ENCODE measurements at regions not wholly inside any gene's neighbourhood (a gene's known extent, or its start where the extent isn't known, plus 50 kb on each side); places are given as distances from the start of the nearest gene placed in this dataset.

GRCh38 chr2:39517102-39517436 is 80.0 kb upstream of the MAP4K3 start:
- TF ChIP-seq POLR2AphosphoS5 (IDR thresholded peaks at IDR 0.05; ENCODE audit: borderline replicate concordance, low read depth, low read length) (no peak), EZH2 (IDR thresholded peaks at IDR 0.05) (no peak), FOXP2 (optimal IDR thresholded peaks at IDR 0.05; ENCODE audit: control extremely low read depth, extremely low read length, insufficient read depth) (no peak)
